ENCODE measurements at regions not wholly inside any gene's neighbourhood (a gene's known extent, or its start where the extent isn't known, plus 50 kb on each side); places are given as distances from the start of the nearest gene placed in this dataset.

DNA sequence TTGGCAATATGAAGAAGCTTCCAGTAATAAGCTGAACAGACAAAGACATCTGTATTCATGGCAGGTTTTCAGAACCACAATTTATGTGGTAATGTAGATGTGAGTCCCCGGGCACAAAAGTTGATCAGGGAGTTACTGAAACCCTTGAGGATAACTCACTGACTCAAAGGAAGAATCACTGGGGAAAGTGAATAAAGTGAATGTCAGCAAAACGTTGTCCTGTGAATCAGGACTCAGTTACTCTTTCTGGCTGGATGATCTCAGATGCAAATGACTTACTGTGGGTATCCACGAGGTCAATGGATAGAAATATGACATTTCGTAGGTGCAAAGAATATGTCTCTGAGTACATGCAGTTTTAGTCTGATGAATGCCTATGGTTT lies 172.8 kb upstream of the CTBP2 start:
- H3K27ac Mint-ChIP-seq, result no peak overlapping the region
- no peak overlapping the region for H3K4me3 Mint-ChIP-seq
- peaks cover 4% of the 10 kb centered on the region for H3K27me3 Mint-ChIP-seq (ENCODE audit: low read depth)
- H3K9me3 Mint-ChIP-seq, result peaks cover 2% of the 10 kb centered on the region
- H3K36me3 Mint-ChIP-seq (ENCODE audit: low read depth), result peaks cover 1% of the 10 kb centered on the region
- H3K4me1 Mint-ChIP-seq, result no peaks in the 10 kb centered on the region
- TF ChIP-seq, protein P1, sequence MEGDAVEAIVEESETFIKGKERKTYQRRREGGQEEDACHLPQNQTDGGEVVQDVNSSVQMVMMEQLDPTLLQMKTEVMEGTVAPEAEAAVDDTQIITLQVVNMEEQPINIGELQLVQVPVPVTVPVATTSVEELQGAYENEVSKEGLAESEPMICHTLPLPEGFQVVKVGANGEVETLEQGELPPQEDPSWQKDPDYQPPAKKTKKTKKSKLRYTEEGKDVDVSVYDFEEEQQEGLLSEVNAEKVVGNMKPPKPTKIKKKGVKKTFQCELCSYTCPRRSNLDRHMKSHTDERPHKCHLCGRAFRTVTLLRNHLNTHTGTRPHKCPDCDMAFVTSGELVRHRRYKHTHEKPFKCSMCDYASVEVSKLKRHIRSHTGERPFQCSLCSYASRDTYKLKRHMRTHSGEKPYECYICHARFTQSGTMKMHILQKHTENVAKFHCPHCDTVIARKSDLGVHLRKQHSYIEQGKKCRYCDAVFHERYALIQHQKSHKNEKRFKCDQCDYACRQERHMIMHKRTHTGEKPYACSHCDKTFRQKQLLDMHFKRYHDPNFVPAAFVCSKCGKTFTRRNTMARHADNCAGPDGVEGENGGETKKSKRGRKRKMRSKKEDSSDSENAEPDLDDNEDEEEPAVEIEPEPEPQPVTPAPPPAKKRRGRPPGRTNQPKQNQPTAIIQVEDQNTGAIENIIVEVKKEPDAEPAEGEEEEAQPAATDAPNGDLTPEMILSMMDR (IDR thresholded peaks at IDR 0.05; ENCODE audit: unreplicated experiment in 3 of 3), result no peak

DNA sequence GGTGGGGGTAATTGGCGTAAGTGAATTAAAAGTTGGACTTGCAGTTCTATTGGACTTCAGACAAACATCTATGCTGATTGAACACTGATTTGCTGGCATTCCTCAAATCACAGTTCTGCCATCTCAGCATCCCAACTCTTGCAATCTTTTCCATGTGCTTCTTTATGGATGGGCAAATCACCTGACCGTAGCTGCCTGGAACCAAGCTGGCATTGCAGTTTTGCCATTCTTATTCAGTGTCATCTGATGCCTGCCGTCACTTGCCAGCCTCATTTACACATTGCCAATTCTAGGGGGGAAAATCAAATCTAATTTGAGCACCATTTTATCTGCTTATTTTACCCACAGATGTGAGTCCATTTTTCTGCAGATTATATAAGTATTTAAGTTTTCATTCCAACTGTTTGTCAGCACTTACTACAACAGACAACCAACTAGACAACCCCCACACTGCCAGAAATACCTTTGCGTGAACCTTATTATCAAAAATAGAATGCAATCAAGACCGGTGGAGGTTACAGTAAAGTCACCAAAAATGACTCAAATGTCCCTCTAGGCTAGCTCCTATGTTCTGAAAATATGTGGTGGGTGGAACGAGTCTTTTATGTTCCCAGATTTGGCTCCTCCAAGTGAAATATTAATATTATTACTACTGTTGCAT lies 172.3 kb upstream of the CTBP2 start:
- Mint-ChIP-seq H3K36me3 (ENCODE audit: low read depth) (peaks cover 4% of the 10 kb centered on the region), H3K27ac (no peak overlapping the region), H3K4me3 (no peak overlapping the region), H3K27me3 (ENCODE audit: low read depth) (peaks cover 4% of the 10 kb centered on the region), H3K9me3 (peaks cover 2% of the 10 kb centered on the region), H3K4me1 (no peaks in the 10 kb centered on the region)
- TF ChIP-seq, protein P1 (IDR thresholded peaks at IDR 0.05; ENCODE audit: unreplicated experiment in 3 of 3), result no peak

DNA sequence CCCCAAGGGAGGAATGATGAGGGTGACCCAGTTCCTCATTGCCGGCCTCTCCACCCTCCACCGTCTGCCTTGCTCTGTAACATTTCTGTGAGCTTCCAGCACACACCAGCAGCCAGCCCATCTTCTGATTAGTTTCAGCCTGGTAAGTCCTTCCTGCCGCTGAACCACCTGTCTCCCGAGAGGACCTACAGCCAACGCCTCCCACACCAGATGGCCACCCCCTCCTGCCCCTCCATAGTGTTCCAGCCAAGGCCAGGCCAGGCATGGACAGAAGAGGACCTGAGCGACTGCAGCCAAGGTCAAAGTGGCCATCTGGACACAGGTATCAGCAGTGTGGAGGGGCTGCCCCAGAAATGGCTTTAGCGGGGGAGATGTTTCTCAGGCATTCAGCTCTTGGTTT lies 170.7 kb upstream of the CTBP2 start:
- peaks cover 4% of the 10 kb centered on the region for H3K9me3 Mint-ChIP-seq
- H3K4me3 Mint-ChIP-seq, result no peak overlapping the region
- no peaks in the 10 kb centered on the region for H3K4me1 Mint-ChIP-seq
- no peaks in the 10 kb centered on the region for H3K27me3 Mint-ChIP-seq (ENCODE audit: low read depth)
- H3K36me3 Mint-ChIP-seq (ENCODE audit: low read depth), result peaks cover 4% of the 10 kb centered on the region
- no peak overlapping the region for H3K27ac Mint-ChIP-seq
- TF ChIP-seq, protein P1 (IDR thresholded peaks at IDR 0.05; ENCODE audit: unreplicated experiment in 3 of 3), result no peak

DNA sequence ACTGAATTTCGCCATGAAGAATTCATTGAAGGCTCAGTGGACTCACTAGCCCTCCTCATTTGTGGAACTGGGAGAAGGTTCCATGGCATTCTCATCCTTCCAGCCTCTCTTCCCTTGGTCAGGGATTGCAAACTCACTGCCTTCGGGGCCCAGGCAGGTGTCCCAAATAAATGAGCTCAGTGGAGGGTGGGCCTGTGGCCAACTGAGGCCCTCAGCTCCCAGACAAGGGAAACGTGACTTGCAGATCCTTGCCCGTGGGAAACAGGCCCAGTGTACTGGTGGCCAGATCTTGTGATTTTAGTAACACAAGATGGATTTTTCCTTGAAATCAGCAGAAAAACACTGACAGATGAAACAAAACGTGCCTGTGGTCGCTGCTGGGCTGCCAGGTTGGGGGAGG lies 168.7 kb upstream of the CTBP2 start:
- TF ChIP-seq, protein P1 (IDR thresholded peaks at IDR 0.05; ENCODE audit: unreplicated experiment in 3 of 3), result no peak
- no peak overlapping the region for H3K27ac Mint-ChIP-seq
- H3K36me3 Mint-ChIP-seq (ENCODE audit: low read depth), result peaks cover 4% of the 10 kb centered on the region
- no peak overlapping the region for H3K4me3 Mint-ChIP-seq
- peaks cover 5% of the 10 kb centered on the region for H3K9me3 Mint-ChIP-seq
- no peaks in the 10 kb centered on the region for H3K4me1 Mint-ChIP-seq
- H3K27me3 Mint-ChIP-seq (ENCODE audit: low read depth), result no peaks in the 10 kb centered on the region

DNA sequence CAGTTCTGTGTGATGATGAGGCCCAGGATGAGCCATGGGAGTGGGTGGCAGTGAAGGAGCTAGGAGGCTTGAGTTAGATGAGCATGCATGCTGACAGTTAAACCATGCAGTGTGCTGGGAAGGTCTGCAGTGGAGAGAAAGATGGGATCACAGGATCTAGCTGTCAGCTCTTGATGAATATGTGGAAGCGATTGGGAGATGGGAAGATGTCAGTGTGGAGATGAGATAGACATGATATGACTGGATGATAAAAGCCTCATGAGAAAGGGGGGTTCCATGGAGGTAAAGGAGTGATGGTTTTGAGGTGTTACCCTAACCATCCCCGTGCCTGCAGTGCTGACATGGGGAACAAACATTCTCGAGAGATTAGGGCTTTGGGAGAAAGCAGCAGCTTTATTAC lies 165.0 kb upstream of the CTBP2 start:
- Mint-ChIP-seq H3K4me3 (no peak overlapping the region), H3K27me3 (ENCODE audit: low read depth) (no peaks in the 10 kb centered on the region), H3K9me3 (peaks cover 13% of the 10 kb centered on the region), H3K27ac (no peak overlapping the region), H3K4me1 (no peaks in the 10 kb centered on the region), H3K36me3 (ENCODE audit: low read depth) (peaks cover 4% of the 10 kb centered on the region)
- TF ChIP-seq, protein P1 (IDR thresholded peaks at IDR 0.05; ENCODE audit: unreplicated experiment in 3 of 3), result no peak

DNA sequence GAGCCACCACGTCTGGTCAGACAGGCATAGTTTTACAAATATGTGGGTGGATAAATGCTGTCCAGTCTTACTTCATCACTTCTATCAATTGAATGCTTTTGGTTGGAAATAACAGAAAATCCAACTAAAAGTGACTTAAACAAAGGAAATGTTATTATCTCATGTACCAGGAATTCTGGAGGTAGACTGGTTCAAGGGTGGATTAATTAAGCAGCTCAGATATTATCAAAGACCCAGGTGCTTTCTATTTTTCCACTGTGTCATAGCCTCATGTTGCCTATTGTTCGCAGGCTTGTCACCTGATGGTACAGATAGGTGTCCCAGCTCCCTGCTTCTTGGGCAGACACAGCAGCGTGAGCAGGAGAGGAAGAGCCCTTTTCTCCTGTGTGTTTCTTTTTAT lies 156.1 kb upstream of the CTBP2 start:
- TF ChIP-seq, protein P1 (IDR thresholded peaks at IDR 0.05; ENCODE audit: unreplicated experiment in 3 of 3), result no peak
- Mint-ChIP-seq H3K27ac (peak overlapping the region; percentile 48 to 86 (median 49)), H3K9me3 (peaks cover 8% of the 10 kb centered on the region), H3K4me3 (no peak overlapping the region), H3K4me1 (no peaks in the 10 kb centered on the region), H3K27me3 (ENCODE audit: low read depth) (no peaks in the 10 kb centered on the region), H3K36me3 (ENCODE audit: low read depth) (no peaks in the 10 kb centered on the region)

All from nephron (organoid).